Left ventricle myocardium inferior (tissue), 1 donor: ENCODE measurements at regions not wholly inside any gene's neighbourhood (a gene's known extent, or its start where the extent isn't known, plus 50 kb on each side); places are given as distances from the start of the nearest gene placed in this dataset.

ENCODE experiments used
- DNase-seq: peaks from one replicate; pipeline ENCODE4 v3.0.0-alpha.2; 2020
- H3K27ac ChIP-seq: fragments of 200-600 bp; replicated peaks from 2 replicates; pipeline ENCODE4 v1.8.0; 2021
- H3K27me3 ChIP-seq: fragments of 200-600 bp; 2 replicates; pipeline ENCODE4 v1.8.0; 2021; ENCODE audit warnings: low read depth
- H3K36me3 ChIP-seq: fragments of 200-600 bp; 2 replicates; pipeline ENCODE4 v1.8.0; 2021
- H3K4me1 ChIP-seq: fragments of 200-600 bp; 2 replicates; pipeline ENCODE4 v1.8.0; 2021
- H3K4me3 ChIP-seq: fragments of 200-600 bp; 2 replicates; pipeline ENCODE4 v1.8.0; 2021; ENCODE audit warnings: mild to moderate bottlenecking, moderate library complexity
- H3K9me3 ChIP-seq: fragments of 200-600 bp; replicated peaks from 2 replicates; pipeline ENCODE4 v1.8.0; 2021
- CTCF ChIP-seq: fragments of 200-600 bp; IDR thresholded peaks from 2 replicates; pipeline ENCODE4 v1.8.0; 2021; ENCODE audit warnings: antibody characterized with exemption, mild to moderate bottlenecking, borderline replicate concordance
- intact Hi-C: fragments of 100-400 bp; cut with micrococcal nuclease; formaldehyde crosslinking; loops from one replicate; pipeline ENCODE4 v1.11.0; 2022
- donor health status: DM: no; HTN: yes; CAD: no; lungs with severe emphysema.

- no peak overlapping the region for H3K27ac ChIP-seq
- intact Hi-C loops = no loop called here
- TF ChIP-seq CTCF = no peak
- no peak for DNase-seq
- H3K9me3 ChIP-seq = no peaks in the 10 kb centered on the region
- H3K4me1 ChIP-seq = no peaks in the 10 kb centered on the region
- no peak overlapping the region for H3K4me3 ChIP-seq
- H3K36me3 ChIP-seq = no peaks in the 10 kb centered on the region
- H3K27me3 ChIP-seq = peaks cover 4% of the 10 kb centered on the region
These were observed 491.7 kb downstream of the SNAPC1 start for GRCh38 chr14:62253911-62254310.

- no peaks in the 10 kb centered on the region for H3K36me3 ChIP-seq
- no peaks in the 10 kb centered on the region for H3K4me1 ChIP-seq
- no peak for DNase-seq
- intact Hi-C loops = no loop called here
- H3K9me3 ChIP-seq = no peaks in the 10 kb centered on the region
- TF ChIP-seq CTCF = no peak
- H3K27ac ChIP-seq = no peak overlapping the region
- no peaks in the 10 kb centered on the region for H3K27me3 ChIP-seq
- no peak overlapping the region for H3K4me3 ChIP-seq
These were observed 507.0 kb downstream of the SNAPC1 start for GRCh38 chr14:62269204-62269603.

GRCh38 chr14:62270236-62270635 lies 508.0 kb downstream of the SNAPC1 start:
- Histone ChIP-seq H3K27me3 (no peaks in the 10 kb centered on the region), H3K36me3 (no peaks in the 10 kb centered on the region), H3K9me3 (peaks cover 8% of the 10 kb centered on the region), H3K4me1 (no peaks in the 10 kb centered on the region), H3K4me3 (no peak overlapping the region), H3K27ac (no peak overlapping the region)
- no peak for TF ChIP-seq CTCF
- DNase-seq = no peak
- intact Hi-C loops = no loop called here

GRCh38 chr14:62280366-62280765 lies 518.1 kb downstream of the SNAPC1 start:
- H3K4me1 ChIP-seq = no peaks in the 10 kb centered on the region
- no peak for TF ChIP-seq CTCF
- no peak overlapping the region for H3K4me3 ChIP-seq
- peaks cover 7% of the 10 kb centered on the region for H3K9me3 ChIP-seq
- no peak for DNase-seq
- intact Hi-C loops = no loop called here
- no peaks in the 10 kb centered on the region for H3K36me3 ChIP-seq
- no peaks in the 10 kb centered on the region for H3K27me3 ChIP-seq
- no peak overlapping the region for H3K27ac ChIP-seq

- no peak for TF ChIP-seq CTCF
- DNase-seq = no peak
- Histone ChIP-seq H3K27ac (no peak overlapping the region), H3K9me3 (peaks cover 13% of the 10 kb centered on the region), H3K4me3 (no peak overlapping the region), H3K4me1 (no peaks in the 10 kb centered on the region), H3K36me3 (no peaks in the 10 kb centered on the region), H3K27me3 (no peaks in the 10 kb centered on the region)
- intact Hi-C loops = no loop called here
These were observed 521.6 kb downstream of the SNAPC1 start for GRCh38 chr14:62283837-62284236.

- DNase-seq = no peak
- Histone ChIP-seq H3K9me3 (peaks cover 8% of the 10 kb centered on the region), H3K36me3 (no peaks in the 10 kb centered on the region), H3K27ac (no peak overlapping the region), H3K27me3 (no peaks in the 10 kb centered on the region), H3K4me3 (no peak overlapping the region), H3K4me1 (no peaks in the 10 kb centered on the region)
- intact Hi-C loops = no loop called here
- no peak for TF ChIP-seq CTCF
These were observed 527.3 kb downstream of the SNAPC1 start for GRCh38 chr14:62289471-62289870.
